ENCODE measurements at regions not wholly inside any gene's neighbourhood (a gene's known extent, or its start where the extent isn't known, plus 50 kb on each side); places are given as distances from the start of the nearest gene placed in this dataset.

DNA sequence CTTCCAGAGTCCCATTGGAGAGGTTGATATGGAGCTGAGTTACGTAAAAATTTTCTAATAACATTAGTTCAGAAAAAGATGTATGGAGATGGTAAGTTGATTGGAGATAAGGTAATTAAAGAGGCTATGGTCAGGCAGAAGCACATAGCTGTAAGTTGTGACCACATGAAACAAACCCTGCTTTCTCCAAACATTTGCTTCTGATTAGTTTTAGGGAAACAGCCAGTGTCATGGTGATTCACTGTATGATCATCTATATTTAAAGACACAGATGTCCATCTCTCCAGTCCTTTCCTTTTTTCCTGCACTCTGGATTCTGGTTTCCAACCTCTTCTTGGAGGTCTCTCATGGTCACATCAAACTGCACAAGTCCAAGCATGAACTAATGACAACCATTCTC lies 1550.8 kb upstream of the PIK3C3 start:
- no peak for DNase-seq

- DNase-seq, result no peak
Observed at GRCh38 chr18:40402052-40402451, 1553.0 kb upstream of the PIK3C3 start.

DNA sequence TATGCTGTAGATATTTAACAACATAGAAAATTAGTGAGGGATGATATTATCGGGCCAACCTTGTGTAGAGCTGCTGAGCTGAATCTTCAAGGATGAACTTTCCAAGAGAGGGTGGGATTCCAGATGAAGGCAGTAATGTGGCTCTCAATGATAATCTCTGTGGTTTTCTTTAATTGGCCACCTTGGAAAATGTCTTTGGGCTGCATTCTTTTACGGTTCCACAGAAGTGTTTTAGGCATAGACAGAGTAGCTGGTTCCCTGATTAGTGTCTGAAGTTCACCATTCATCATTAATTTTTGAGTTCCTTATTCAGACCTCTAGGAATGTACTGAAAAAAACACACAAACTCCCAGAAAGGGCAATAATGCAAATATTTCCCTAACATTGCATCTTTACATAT lies 1566.9 kb upstream of the PIK3C3 start:
- no peak for DNase-seq

DNA sequence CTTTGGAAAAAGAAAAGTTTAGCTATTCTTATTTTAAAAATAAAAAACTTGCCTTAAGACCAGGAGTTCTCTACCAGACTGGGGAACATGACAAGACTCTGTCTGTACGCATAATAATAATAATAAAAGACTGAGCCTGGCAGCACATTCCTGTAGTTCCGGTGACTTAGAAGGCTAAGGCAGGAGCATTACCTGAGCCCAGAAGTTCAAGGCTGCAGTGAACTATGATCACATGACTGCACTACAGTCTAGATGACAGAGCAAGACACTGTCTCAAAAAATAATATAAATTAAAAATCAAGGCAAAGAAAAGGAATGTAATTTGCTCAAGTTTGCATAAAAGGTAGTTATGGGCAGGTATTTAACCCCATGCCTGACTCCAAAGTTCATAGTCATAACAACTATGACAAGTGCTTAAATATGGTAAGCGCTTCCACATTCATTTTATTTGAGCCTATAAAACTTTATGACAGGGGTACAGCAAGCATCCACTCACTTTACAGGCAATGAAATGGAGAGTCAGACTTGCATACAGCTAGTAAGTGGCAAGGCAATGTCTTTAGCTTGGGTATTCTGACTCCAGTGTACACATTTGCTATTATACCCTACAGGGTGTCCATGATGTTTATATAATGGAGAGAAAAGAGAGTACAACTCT lies 1567.8 kb upstream of the PIK3C3 start:
- no peak for DNase-seq

DNA sequence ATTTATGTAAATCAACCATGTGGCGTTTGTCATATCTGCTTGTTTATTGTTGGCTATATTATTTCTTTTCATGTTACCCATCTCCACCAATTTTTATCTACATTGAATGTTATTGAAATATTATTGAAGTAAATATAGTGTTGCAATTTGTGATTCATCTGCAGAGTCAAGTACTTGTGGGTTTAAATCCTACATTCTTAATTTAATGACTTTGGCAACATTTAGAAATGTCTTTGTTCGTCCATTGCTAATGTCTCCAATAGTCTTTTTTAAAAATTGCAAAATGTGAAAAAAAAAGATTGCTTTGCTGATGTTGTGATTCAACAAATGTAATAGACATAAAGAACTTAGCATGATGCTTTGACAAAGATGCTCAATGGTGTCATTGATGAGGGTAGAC lies 1572.8 kb upstream of the PIK3C3 start:
- DNase-seq, result no peak

- DNase-seq, result no peak
Observed at GRCh38 chr18:40380686-40381439, 1574.2 kb upstream of the PIK3C3 start.

- DNase-seq, result no peak
Observed at GRCh38 chr18:40375837-40376236, 1579.2 kb upstream of the PIK3C3 start.

GRCh38 chr18:40371673-40372072 lies 1583.4 kb upstream of the PIK3C3 start:
- no peak for DNase-seq

DNA sequence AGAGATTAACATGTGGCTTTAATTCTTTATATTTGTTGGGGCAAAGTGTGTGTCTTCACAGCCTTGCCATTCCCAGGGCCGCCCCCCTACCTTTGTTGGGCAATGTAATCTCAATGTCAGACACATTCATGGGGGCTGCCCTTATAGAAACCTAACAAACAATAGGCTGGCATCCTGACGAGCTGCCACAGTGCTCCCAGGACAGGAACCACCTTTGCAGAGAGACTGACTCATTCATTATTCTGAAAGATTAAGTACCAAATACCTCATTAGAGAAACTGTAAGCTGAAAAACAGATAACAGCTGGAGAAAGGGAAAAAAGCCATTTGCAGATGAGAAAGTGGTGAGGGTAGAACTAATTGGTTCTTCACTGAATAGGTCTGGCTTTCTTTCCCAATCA lies 1587.5 kb upstream of the PIK3C3 start:
- no peak for DNase-seq

DNA sequence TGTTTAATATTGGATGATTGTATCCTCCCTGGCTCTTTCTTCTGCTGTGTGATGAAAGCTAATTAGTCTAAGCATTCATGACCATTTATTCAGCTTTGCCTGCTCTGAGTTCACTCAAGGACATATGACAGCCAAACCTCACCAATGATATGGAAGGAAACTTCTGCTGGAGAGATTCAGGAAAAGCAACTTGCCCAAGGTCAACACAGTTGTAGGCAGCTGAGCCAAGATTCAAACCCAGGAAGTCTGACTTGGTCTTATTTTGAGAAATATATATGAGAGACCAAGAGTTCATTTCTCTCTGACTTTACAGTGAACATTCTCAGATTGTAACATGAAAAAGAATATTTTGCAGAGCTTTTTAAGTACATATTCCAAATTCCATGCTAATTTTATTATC lies 1588.5 kb upstream of the PIK3C3 start:
- DNase-seq, result no peak

DNA sequence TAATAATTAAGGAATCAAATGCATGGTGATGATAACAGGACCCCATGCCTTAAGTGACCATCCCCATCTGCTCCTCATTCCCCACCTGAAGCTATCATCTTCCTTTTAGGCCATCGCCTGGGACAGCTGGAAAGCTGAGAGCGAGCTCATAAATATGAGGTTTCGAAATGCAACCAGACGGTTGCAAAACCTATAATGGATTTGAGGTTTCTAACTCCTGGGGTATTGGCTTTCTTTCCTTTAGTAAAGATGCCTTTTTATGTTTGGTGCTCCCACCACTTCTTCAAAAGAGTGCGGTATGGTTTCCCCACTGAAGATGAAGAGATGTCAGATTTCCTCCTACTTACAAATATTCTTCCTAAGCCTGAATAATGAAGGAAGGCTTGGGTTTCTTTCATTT lies 1589.5 kb upstream of the PIK3C3 start:
- DNase-seq, result no peak

GRCh38 chr18:40360558-40360957 lies 1594.5 kb upstream of the PIK3C3 start:
- DNase-seq, result no peak

- no peak for DNase-seq
Observed at GRCh38 chr18:40357536-40357935, 1597.5 kb upstream of the PIK3C3 start.

- no peak for DNase-seq
Observed at GRCh38 chr18:40356168-40356567, 1598.9 kb upstream of the PIK3C3 start.

- no peak for DNase-seq
Observed at GRCh38 chr18:40355726-40356125, 1599.3 kb upstream of the PIK3C3 start.

- DNase-seq, result no peak
Observed at GRCh38 chr18:40348196-40348595, 1606.8 kb upstream of the PIK3C3 start.

- DNase-seq, result no peak
Observed at GRCh38 chr18:40347261-40347660, 1607.8 kb upstream of the PIK3C3 start.

DNA sequence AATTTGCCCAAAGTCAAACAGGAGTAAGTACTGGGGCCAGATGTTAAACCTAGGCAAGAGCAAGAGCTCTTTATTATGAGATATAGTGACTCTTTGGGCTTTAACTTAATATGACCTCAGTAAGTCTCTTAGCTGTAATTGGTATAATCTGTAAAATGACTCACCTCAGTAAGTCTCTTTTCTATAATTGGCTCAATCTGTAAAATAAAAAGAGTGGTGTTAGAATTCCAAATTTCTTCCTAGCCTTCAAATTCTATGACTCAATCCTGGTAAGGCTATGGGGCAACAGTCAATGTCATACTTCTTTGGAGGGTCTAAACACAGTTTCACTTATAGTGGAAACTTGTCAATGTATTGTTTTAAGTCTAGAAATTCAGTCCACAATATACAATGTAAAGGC lies 1608.9 kb upstream of the PIK3C3 start:
- no peak for DNase-seq

DNA sequence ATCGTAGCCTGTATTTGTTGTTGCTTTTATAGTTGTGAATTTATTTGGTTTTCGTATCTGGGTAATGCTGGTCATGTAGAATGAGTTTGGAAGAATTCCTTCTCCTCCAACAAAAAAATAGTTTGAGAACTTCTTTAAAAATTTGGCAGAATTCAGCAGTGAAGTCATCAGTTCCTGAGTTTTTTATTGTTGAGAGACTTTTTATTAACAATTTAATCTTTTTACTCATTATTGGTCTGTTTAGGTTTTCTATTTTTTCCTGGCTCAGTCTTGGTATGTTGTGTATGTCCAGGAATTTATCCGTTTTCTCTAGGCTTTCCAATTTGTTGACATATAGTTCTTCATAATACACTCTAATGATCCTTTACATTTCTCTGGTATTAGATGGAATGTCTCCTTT lies 1613.3 kb upstream of the PIK3C3 start:
- DNase-seq, result no peak

- DNase-seq, result no peak
Observed at GRCh38 chr18:40338284-40338683, 1616.8 kb upstream of the PIK3C3 start.

- no peak for DNase-seq
Observed at GRCh38 chr18:40326985-40327384, 1628.0 kb upstream of the PIK3C3 start.

DNA sequence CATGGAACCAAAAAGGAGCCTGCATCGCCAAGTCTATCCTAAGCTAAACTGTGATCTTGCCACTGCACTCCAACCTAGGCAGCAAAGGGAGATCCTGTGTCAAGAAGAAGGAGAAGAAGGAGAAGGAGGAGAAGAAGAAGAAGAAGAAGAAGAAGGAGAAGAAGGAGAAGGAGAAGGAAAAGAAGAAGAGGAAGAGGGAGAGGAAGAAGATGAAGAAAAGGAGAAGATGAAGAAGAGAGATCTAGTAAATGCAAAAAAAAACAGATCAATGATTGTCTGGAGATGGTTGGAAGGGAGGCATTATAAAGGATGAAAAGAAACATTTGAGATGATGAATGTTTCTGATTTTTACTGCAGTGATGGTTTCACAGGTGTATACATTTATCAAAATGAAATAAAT lies 1629.0 kb upstream of the PIK3C3 start:
- DNase-seq, result no peak

DNA sequence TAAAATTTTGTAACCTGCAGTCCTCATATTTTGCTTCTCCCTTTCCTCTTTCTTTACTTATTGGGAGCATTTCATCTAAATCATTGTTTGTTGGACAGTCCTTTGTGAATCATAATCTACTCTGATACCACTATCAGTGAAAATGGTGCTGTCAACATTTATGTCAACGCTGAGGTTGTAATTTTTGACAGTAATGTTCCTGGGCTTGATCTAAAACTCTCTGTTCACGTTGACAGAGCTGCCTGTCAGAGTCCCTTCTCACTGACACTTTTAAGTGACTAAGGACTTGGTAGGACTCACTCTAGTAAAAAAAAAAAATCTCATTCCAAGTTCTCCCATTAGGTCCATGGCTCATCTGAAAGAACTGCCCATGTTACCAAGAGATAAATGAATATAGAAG lies 1640.8 kb upstream of the PIK3C3 start:
- DNase-seq, result no peak

DNA sequence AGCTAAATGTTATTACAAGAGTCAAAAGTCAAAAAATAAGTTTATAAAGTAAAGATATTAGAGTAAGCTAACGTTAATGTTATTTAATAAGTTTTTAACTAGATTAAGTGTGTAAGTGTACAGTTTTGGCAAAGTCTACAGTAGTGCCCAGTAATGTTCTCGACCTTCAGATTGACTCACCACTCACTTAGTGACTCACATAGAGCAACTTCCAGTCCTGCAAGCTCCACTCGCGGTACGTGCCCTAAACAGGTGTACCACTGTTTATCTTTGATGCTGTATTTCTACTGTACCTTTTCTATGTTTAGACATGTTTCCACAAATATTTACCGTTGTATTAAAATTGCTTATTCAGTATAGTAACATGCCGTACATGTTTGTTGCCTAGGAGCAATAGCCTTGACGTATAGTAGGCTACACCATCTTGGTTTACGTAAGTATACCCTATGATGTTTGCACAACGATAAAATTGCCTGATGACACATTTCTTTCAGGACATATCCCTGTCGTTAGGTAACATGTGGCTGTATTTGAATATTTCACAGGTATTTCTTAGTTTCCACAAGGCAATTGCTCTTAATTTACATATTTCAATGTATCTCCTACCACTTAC lies 1641.9 kb upstream of the PIK3C3 start:
- no peak for DNase-seq
